ENCODE measurements at regions not wholly inside any gene's neighbourhood (a gene's known extent, or its start where the extent isn't known, plus 50 kb on each side); places are given as distances from the start of the nearest gene placed in this dataset.

DNA sequence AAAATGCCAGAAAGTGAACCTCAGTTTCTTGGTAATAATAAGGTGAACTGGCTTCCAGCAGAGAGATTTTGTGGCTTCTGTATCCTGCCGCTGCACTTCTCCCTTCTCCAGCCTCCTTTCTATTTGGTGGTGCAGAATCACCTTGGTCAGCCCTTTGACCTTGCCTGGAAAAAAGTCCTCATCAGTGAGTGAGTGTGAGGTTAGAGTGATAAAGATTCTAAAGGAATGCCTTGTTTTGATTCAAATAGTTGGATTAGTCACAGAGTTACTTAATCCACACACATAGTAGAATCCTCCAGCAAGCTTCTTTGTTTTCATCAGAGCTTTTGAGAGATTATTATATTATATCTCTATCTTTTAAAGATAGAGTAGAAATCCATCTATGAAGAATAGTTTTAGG, 140.9 kb downstream of the KCNRG start:
- TF ChIP-seq CTCF (IDR thresholded peaks at IDR 0.05), result no peak
- TF ChIP-seq POLR2A (IDR thresholded peaks at IDR 0.05), result no peak

All from ovary (tissue), 3 donors.